Fibroblast of skin of abdomen (primary cell): ENCODE measurements at regions not wholly inside any gene's neighbourhood (a gene's known extent, or its start where the extent isn't known, plus 50 kb on each side); places are given as distances from the start of the nearest gene placed in this dataset.
"Not testable (repeated sequence)": the region's sequence is repeated elsewhere in the genome, so short reads cannot be mapped to it uniquely, and the experiment has no call there.

Source experiments
- DNase-seq: peaks from one replicate; pipeline ENCODE4 v3.0.0-alpha.2; 2013

- peak; percentile 36 for DNase-seq
Measured at GRCh38 chr14:55807053-55807880, 227.3 kb downstream of the KTN1 start.

GRCh38 chr14:55807881-55808379, 227.9 kb downstream of the KTN1 start:
- DNase-seq = no peak

GRCh38 chr14:55813630-55814029, 233.6 kb downstream of the KTN1 start:
- no peak for DNase-seq

GRCh38 chr14:55814064-55814463, 234.1 kb downstream of the KTN1 start:
- no peak for DNase-seq

- peak; percentile 21 for DNase-seq
Measured at GRCh38 chr14:55814873-55815272, 234.9 kb downstream of the KTN1 start.

- no peak for DNase-seq
Measured at GRCh38 chr14:55816225-55816624, 236.2 kb downstream of the KTN1 start.

- no peak for DNase-seq
Measured at GRCh38 chr14:55819610-55820304, 239.8 kb downstream of the KTN1 start.

- no peak for DNase-seq
Measured at GRCh38 chr14:55822906-55823305, 242.9 kb downstream of the KTN1 start.

- peak; percentile 21 for DNase-seq
Measured at GRCh38 chr14:55832122-55832911, 252.3 kb downstream of the KTN1 start.

- no peak for DNase-seq
Measured at GRCh38 chr14:55832974-55833373, 253.0 kb downstream of the KTN1 start.

GRCh38 chr14:55834390-55834789, 254.4 kb downstream of the KTN1 start:
- DNase-seq = no peak

- no peak for DNase-seq
Measured at GRCh38 chr14:55835985-55836384, 256.0 kb downstream of the KTN1 start.

GRCh38 chr14:55837467-55837866, 257.5 kb downstream of the KTN1 start:
- DNase-seq = no peak

GRCh38 chr14:55838529-55839052, 258.6 kb downstream of the KTN1 start:
- DNase-seq = no peak

GRCh38 chr14:55839301-55839947, 259.4 kb downstream of the KTN1 start:
- DNase-seq = not testable (repeated sequence)

- no peak for DNase-seq
Measured at GRCh38 chr14:55840821-55841220, 260.8 kb downstream of the KTN1 start.

GRCh38 chr14:55841625-55842024, 261.6 kb downstream of the KTN1 start:
- no peak for DNase-seq

GRCh38 chr14:55843718-55844403, 263.9 kb downstream of the KTN1 start:
- no peak for DNase-seq

- DNase-seq = no peak
Measured at GRCh38 chr14:55845963-55846825, 266.2 kb downstream of the KTN1 start.

GRCh38 chr14:55846826-55847446, 266.9 kb downstream of the KTN1 start:
- peak; percentile 34 for DNase-seq
